ENCODE measurements at regions not wholly inside any gene's neighbourhood (a gene's known extent, or its start where the extent isn't known, plus 50 kb on each side); places are given as distances from the start of the nearest gene placed in this dataset.
"Not testable (repeated sequence)": the region's sequence is repeated elsewhere in the genome, so short reads cannot be mapped to it uniquely, and the experiment has no call there.

DNA sequence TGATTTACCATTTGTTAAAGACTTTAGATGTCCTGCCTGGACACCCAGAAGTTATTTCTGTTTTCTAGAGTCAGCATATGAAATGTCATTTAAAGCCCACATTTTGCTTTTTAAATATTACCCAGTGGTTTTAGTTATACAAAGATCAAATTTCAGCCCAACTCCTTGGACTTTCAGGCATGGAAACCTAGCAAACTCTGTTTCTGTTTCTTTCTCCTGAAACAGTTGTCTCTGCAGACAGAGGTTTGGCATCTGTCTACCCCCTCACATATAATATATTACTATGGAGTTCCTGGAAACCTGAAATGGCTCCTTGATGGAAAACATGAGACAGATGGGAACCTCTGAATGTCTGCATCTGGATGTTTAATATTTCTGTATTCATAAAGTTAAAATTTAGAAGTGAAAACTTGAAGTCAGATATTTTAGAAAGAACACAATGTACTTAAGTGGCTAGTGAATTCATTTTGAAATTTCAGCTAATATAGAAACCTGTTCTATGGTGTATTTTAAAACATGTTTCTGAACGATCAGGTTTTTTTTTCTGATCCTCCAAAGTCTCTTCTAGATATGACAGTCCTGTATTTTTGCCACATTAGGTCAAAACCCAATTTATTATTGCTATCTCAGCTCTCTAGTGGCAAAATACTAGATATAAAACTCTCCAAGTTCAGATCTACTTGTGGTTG, 743.3 kb downstream of the CD109 start (continued):
- TF ChIP-seq, protein P1, sequence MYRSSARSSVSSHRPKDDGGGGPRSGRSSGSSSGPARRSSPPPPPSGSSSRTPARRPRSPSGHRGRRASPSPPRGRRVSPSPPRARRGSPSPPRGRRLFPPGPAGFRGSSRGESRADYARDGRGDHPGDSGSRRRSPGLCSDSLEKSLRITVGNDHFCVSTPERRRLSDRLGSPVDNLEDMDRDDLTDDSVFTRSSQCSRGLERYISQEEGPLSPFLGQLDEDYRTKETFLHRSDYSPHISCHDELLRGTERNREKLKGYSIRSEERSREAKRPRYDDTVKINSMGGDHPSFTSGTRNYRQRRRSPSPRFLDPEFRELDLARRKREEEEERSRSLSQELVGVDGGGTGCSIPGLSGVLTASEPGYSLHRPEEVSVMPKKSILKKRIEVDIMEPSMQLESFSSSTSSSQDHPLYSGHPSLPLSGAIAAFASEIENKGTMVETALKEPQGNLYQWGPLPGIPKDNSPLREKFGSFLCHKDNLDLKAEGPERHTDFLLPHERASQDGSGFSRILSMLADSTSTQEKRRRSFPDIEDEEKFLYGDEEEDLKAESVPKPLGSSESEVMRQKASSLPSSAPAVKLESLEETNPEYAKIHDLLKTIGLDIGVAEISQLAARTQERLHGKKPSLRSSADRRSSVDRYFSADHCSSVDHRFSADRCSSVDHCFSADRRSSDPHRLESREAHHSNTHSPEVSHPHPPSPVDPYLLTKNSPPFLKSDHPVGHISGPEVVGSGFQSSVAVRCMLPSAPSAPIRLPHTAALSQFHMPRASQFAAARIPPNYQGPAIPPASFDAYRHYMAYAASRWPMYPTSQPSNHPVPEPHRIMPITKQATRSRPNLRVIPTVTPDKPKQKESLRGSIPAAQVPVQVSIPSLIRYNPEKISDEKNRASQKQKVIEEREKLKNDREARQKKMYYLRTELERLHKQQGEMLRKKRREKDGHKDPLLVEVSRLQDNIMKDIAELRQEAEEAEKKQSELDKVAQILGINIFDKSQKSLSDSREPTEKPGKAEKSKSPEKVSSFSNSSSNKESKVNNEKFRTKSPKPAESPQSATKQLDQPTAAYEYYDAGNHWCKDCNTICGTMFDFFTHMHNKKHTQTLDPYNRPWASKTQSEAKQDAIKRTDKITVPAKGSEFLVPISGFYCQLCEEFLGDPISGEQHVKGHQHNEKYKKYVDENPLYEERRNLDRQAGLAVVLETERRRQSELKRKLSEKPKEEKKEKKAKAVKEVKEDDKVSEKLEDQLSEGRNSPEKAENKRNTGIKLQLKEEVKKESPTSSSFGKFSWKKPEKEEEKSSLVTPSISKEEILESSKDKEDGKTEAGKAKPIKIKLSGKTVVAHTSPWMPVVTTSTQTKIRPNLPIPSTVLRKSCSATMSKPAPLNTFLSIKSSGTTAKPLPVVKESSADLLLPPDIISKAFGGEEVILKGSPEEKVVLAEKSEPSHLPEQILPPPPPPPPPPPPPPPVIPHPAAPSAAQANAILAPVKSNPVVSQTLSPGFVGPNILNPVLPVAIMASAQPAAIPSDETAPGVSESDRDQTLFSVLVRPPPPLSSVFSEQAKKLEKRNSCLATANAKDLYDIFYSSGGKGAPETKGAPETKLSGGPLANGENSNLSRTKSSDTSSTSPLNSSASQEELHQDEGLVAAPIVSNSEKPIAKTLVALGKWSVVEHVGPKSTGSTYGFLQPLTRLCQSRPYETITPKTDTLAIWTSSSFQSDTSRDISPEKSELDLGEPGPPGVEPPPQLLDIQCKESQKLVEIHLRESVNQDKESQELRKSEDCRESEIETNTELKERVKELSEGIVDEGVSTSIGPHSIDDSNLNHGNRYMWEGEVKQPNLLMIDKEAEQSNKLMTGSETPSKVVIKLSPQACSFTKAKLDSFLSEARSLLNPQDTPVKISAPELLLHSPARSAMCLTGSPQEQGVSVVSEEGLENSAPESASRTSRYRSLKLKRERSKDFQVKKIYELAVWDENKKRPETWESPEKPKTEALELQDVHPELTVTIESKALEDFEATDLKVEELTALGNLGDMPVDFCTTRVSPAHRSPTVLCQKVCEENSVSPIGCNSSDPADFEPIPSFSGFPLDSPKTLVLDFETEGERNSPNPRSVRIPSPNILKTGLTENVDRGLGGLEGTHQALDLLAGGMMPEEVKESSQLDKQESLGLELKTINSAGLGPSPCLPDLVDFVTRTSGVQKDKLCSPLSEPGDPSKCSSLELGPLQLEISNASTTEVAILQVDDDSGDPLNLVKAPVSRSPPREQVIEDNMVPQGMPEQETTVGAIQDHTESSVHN (IDR thresholded peaks at IDR 0.05; ENCODE audit: borderline replicate concordance in 1 of 2, low read depth in 1 of 2) = no peak
- no peak for TF ChIP-seq EZH2 (IDR thresholded peaks at IDR 0.05; ENCODE audit: borderline replicate concordance, low read depth, low read length)
- TF ChIP-seq CHD4 (IDR thresholded peaks at IDR 0.05; ENCODE audit: insufficient read depth, insufficient replicate concordance, low read depth, low read length, poor library complexity, severe bottlenecking) = no peak

DNA sequence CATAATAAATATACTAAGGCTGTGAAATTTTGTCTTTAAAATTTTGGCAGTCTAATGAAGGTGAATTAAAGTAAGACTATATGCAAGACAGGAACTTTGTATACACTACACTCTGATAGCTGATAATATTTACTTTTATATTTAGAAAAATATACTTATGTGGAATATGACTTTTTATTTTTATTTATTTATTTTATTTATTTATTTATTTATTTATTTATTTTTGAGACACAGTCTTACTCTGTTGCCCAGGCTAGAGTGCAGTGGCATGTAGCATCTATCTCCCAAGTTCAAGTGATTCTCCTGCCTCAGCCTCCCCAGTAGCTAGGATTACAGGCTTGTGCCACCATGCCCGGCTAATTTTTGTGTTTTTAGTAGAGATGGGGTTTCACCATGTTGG, 742.4 kb downstream of the CD109 start:
- BruUV-seq (replicated peaks); H3K79me2 ChIP-seq (ENCODE audit: control insufficient read depth, insufficient read depth, low read length); FAIRE-seq; H3K4me2 ChIP-seq (ENCODE audit: insufficient read depth, low read length); H3K27me3 ChIP-seq (ENCODE audit: control insufficient read depth in 2 of 2, insufficient read depth in 2 of 2, low read length in 2 of 2); intact Hi-C loops (cut with micrococcal nuclease); POLR2A ChIA-PET; DNase-seq (ENCODE audit: extremely low read depth in 1 of 4, low spot score in 3 of 4); in situ Hi-C loops (cut with MboI); H3K27ac ChIP-seq (ENCODE audit: extremely low read depth, low read depth, low read length); H2AFZ ChIP-seq (ENCODE audit: low read depth, low read length); H3K9me1 ChIP-seq (ENCODE audit: control insufficient read depth, insufficient read depth, low read length); H3K36me3 ChIP-seq (ENCODE audit: control insufficient read depth, insufficient read depth, low read length); ATAC-seq; H3K4me3 ChIP-seq; CTCF ChIA-PET (ENCODE audit: low intra/inter-chr PET ratio); H3K9ac ChIP-seq (ENCODE audit: insufficient read depth in 1 of 2, low read depth in 2 of 2, low read length in 2 of 2); H3K9me3 ChIP-seq (replicated peaks; ENCODE audit: control insufficient read depth, insufficient read depth, low read depth, low read length); H4K20me1 ChIP-seq (replicated peaks; ENCODE audit: control insufficient read depth, insufficient read depth, low read length); H3K4me1 ChIP-seq (replicated peaks in 1 of 2; ENCODE audit: control insufficient read depth in 2 of 2, insufficient read depth in 2 of 2, low read length in 2 of 2): not testable (repeated sequence)
- WGBS (ENCODE audit: insufficient coverage, low coverage, missing lambda C conversion rate) = 14% methylated on average over 1 of the region's 1 CpG

Data from K562 (cell line).